GM21367 (cell line): ENCODE measurements at regions not wholly inside any gene's neighbourhood (a gene's known extent, or its start where the extent isn't known, plus 50 kb on each side); places are given as distances from the start of the nearest gene placed in this dataset.

ENCODE experiments used
- ATAC-seq: cut with Tn5 transposase; IDR thresholded peaks from one replicate; pipeline ENCODE4 v1.9.1; 2021; ENCODE audit not compliant: unreplicated experiment

DNA sequence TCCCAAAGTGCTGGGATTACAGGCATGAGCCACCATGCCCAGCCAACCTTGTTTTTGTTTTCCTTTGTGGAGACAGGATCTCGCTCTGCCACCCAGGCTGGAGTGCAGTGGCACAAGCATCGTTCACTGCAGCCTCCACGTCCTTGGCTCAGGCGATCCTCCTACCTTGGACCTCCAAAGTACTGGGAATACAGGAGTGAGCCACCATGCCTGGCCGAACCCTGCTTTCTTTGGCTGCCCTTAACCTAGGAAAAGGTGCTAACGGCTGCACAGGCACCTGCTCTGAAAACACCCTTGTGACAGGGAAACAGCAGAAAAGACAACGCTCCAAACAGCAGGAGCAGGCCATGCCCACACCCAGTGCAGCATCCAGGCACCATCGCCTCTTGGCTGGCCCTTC lies 71.9 kb downstream of the OAT start:
- no peak for ATAC-seq

DNA sequence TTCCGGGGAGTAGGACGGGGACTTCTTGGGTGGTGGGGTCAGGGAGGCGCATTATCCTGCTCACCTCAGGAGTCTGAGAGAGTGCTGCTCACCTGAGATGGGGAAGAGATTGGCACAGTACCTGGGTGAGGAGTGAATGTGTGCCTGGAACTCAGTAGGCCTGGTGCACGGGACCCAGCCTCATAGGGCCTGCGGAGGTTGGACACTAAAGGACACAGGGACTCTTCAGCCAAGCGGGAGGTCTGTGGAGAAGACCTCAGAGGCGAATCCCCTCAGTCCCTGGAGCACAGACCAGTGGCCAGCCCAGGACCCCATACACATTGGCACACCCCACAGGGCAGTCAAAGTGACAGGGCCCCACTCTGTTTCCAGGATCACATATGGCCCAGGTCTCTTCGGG lies 73.2 kb downstream of the OAT start:
- no peak for ATAC-seq

DNA sequence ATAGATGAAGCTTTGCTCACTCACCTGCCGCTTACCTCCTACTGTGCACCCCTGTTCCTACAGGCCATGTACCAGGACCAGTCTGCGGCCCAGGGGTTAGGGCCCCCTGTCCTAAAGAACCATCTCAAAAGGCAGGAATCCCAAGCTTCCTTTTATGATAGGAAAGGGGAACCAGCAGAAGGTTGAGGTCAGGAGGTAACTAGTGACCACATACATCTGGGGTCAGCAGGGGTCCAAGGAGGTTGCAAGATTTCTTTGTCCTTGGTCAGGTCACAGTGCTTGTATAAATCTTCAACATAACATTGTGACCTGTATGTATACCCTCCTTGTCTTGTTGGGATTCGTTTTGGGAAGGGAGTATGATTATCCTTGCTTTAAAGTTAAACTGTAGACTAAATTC lies 73.8 kb downstream of the OAT start:
- ATAC-seq: no peak

DNA sequence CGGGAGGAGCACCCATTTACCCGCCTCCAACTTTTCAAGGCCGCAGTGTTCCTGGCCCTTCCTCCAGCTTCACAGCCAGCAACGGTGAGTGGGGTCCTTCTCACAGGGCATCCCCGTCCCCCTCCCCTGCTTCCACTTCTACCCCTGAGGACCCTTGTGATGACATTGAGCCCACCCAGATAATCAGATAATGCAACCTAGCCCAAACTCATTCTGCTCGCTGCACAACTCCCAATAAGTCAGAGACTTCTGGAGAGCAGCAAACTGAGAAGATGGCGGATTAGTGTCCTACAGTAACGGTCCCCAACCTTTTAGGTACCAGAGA lies 74.5 kb downstream of the OAT start:
- no peak for ATAC-seq

DNA sequence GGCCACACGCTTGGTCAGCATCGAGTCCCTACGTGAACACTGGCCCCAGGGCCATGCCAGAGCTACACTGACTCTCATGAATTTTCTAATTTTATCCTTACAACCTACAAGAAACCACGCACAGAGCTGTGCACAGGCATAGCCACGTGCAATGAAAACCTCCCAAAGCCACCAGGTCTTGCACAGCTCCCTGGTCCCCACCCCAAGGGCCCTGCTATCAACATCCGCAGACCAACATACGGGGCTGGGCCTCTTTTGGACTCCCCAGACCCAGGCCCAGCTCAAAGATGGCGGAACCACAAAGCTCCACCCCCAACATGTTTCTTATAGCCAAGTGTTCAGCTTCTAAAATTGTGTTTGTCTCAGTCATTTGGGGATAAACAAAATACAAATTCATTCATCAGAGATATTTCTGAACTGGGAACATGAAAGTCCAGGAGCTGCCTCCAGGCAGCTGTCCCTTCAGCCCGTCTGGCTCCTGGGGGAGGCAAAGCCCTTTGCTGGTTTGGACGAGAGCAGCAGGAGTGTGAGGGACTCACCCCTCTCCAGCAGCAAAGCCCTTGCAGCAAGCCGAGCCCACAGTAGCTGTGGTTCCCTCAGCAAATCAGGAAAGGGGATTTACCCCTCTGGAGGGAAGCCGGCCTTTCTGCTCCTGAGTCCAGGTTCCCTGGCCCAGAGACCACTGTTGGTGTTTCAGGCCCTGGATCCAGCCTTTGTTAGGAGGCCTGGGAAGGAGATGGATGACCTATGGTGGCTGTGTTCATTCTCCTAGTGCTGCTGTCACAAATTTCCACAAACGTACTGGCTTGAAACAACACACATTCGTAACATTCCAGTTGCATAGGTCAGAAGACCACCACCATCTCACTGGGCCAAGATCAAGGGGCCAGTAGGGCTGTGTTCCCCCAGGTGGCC lies 75.1 kb downstream of the OAT start:
- ATAC-seq: no peak

DNA sequence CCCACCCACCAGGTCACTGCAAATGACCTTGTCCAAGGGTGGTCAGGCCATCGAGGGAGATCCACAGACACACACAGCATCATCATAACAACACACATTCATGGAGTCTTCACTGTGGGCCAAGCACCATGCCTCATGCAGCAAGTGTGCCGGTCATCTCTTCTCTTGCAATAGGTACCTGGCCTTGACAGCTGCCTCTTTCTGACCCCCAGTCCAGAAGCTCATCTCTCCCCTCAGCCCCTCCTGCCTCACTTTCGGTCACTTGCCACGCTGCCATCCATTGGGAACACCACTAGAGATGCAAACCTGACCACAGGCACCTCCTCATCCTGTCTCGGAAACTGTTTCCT lies 75.9 kb downstream of the OAT start:
- ATAC-seq: no peak

DNA sequence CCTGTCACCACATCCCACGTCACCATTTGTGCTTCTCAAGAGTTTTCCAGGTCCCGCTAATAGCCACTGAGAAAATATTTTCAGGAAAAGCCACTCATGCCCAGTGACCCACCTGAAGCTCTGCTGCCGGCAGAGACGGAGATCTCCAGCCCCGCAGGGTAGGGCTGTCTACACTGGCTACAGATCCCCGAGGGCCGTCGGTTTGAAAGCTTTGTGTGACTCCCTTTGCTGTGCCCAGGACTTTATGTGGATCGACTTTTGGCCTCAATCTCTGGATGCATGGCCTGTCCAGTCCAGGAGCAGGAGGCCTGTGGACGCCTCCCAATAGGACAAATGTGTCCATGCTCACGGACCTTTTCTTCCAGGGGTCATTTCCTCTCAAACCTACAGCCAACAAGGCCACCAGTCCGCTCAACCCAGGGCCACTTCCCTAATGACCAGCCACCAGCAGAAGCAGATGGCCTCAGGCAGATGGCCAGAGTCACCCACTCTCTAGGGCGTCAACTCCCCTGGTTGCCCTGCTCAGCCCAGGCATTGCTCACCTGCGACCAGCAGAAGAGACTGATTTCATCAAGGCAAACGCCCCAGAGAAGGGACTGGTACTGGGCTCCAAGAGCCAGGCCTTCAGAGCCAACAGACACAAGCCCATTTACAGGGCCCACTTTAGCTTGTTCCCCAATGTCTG lies 76.4 kb downstream of the OAT start:
- no peak for ATAC-seq

DNA sequence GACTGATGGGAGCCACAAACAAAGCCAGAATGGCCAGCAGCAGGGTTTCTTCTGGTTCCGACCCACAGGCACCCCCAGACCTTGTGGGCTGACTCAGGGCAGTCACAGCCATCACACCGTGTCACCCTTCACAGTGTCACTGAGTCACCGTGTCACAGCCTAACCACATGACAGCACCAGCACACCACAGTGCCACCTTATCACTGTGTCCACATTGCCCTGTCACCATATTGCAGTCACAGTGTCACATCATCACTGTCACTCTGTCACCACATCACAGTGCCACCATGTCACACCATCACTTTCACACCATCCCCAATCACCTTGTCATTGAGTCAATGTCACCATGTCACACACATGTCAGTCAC lies 77.0 kb downstream of the OAT start:
- no peak for ATAC-seq

DNA sequence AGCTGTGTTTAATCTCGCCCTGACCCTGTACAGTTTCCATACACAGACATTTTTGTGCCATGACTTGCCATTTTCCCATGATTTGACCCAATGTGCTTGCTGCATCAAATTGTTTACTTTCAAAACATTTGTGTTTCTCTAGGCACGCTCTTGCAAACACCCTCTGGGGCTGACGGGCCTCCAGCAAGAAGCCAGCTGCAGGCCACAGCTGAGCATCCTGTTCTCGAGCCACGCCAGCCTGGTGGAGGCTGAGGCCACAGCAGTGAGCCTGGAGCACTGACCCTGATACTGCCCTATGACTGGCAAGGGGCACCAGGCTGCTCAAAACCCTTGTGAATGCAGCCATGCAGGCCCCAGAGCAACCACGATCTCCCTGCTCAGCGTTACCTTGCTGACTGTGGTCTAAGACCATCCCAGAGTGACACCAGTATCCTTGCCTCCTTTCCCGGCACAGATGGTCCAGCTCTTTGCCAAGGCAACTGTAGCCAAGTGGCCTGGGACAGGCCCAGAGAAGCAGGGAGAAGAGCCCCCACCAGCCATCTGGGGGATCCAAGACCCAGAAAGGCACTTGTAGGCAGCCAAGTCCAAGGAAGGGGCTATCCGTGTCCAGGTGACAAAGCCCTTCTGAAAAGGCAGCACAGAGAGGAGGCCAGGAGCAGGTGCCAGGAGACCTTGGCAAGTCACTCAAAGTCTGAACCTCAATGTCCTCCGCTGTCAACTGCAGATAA lies 78.5 kb downstream of the OAT start:
- no peak for ATAC-seq

DNA sequence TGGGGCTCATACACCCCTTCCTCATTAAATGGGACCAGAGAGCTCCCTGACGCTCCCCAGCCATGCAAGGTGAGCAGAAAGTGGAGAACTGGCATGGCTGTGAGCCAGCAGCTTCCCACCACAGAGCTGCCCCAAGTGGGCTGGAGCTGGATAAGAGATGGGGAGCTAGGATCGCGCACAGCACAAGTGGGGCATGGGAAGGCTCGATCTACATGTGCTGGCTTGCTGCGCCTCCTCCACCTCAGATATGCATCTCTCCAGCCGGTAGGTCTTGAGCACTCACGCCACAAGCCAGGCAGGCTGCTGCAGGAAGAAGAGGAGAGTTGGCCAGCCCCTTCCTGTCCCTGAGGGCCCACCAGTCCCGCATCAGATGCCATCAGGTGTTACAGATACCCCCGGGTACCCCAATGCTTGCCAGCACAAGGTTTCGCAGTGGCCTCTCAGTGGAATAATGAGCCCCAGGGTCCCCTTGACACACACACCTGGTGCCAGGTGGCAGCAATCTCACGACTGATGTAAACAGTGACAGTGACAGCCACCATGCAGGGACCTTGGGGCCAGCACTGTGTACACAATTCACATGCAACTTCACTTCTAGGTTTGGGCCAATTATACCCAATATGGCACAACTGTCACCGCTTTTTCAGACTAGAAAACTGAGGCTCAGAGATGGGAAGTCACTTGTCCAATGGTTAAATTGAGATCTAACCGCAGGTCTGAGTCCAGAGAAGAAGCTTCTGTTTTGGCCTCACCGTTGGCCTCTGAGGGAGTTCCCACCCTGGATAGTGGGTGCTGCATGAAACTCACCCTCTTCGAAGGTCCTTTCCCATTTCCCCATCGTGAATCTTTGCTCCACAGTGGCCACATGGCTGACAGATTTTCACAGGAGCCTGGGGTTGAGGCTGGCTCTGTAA lies 79.3 kb downstream of the OAT start:
- ATAC-seq: no peak

DNA sequence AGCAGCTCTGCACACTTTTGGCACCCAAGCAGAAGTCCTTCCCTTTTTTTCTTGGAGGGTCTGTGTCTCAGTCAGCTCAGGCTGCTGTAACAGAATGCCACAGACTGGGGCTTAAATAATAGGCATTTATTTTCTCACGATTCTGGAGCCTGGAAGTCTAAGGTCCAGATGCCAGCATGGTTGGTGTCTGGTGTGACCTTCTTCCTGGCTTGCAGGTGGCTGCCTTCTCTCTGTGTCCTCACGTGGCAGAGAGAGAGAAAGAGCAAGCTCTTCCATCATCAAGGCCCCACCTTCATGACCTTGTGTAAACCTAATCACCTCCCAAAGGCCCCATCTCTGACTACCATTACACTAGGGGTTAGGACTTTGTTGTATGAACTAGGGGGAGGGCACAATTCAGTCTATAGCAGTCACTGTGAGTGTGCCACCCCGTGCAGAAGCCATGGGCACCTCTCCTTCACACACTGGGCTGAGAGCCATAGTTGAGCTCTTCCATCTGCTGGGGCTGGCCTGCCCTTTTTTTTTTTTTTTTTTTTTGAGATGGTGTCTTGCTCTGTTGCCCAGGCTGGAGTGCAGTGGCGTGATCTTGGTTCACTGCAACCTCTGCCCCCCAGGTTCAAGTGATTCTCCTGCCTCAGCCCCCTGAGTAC lies 80.3 kb downstream of the OAT start:
- ATAC-seq: no peak

DNA sequence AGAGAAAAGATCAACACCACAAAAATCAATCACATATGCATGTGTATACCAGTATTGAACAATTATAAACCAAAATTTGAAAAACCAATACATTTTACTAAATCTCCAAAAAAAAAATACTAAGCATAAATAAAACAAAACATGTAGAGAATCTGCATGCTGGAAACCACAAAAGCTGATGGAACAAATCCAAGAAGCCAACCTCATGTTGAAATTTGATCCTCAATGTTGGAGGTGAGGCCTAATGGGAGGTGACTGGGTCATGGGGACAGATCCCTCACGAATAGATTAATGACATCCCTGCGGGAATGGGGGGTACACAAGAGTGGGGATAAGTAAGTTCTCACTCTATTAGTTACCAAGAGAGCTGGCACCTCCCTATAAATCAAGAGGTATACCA lies 82.5 kb downstream of the OAT start:
- ATAC-seq: no peak

DNA sequence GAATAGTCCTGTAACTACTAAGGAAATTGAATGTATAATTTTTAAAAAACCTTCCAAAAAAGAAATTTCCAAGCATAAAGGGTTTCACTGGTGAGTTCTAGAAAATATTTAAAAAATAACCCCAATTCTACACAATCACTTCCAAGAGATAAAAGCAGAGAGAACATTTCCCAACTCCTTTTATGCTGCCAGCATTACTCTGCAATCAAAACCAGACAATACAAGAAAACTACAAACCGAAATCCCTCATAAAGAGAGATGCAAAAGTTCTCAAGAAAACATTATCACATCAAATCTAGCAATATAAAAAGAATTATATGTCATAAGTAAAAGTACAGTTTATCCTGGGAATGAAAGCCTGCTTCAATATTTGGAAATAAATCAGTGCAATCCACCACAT lies 84.8 kb downstream of the OAT start:
- ATAC-seq: no peak

DNA sequence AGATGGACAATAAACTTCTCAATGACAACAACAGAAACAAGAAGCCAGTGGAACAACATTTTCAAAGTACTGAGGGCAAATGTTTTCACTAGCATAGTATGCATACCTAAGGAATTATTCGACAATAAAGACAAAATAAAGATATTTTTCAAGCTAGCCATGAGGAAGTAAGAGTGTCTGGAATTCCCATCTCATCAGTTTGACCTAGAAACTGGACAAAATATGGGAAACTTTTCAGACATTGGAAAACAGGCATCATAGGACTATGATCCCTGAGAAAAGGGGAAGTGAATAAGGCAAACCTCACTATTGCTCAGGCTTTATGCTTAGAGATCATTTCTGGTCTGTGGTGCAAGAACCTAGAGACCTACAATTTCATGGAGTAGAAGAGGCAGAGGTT lies 86.3 kb downstream of the OAT start:
- ATAC-seq: no peak

DNA sequence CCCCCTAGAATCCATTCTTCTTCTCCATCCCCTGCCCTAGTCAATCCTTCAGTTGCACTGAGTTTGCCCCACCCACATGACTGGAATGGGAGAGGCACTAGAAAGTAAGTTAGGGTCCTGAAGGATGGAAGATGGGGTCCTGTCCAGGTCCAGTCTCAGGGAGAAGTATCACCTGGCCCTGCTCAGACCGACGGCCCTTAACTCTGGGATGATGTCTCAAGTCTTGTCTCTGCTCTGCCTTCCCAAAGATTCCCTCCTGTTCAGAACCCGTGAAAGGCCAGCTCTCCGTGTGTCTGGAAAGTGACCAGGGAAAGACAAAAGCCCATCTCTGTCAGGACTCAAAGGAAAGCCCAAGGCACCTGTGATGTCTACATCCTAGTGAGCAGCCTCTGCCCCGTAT lies 88.8 kb downstream of the OAT start:
- no peak for ATAC-seq

DNA sequence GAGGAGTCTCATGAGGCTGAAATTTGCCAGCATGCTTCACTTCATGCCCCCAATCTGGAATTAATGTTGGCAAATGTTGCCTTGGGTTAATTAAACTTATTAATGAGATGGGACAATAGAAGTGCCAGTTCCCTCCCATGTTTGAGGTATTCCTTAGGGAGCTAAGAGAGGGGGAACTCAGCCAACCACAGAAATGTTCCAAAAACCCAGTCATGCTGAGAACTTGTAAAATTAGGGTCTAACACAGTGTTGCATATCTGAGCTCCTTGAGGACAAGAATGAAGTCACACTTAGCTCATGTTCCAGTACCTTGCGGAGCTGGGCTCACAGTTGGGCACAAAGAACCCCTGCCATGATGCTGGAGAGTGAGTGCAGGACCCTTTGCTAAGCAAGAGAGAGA lies 89.4 kb downstream of the OAT start:
- no peak for ATAC-seq

DNA sequence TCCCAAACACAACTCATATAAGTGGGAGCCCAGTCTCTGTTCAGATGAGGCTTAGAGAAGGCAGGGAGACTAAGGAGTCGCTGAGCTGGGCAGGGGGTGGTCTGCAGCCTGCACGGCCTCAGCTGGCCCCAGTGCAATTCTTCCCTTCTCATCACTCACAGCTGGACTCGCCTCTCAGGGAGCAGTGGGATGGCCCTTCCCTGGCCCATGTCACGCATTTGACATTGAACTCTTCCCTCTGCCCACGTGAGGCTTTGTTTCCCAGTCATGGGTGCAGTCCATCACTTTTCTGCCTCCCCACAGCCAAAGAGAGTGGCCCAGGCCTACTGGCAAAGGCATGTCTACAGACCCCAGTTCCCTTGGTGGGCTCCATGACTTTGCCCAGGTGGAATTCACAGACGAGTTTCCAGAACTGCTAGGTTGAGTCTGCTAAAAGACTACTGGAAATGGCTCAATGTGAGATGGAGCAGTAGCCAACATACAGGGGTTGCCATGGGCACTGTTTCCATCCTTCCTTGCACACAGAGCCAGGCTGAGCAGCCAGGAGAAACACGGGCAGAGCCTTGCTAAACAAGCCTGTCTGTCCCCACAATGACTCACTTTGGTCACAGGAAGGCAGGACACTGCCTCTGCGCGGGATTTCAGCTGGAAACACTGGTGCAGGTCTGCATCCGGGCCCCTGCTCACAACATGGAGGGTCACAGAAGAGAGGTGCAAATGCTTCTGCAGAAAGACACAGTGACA lies 90.1 kb downstream of the OAT start:
- ATAC-seq: no peak

DNA sequence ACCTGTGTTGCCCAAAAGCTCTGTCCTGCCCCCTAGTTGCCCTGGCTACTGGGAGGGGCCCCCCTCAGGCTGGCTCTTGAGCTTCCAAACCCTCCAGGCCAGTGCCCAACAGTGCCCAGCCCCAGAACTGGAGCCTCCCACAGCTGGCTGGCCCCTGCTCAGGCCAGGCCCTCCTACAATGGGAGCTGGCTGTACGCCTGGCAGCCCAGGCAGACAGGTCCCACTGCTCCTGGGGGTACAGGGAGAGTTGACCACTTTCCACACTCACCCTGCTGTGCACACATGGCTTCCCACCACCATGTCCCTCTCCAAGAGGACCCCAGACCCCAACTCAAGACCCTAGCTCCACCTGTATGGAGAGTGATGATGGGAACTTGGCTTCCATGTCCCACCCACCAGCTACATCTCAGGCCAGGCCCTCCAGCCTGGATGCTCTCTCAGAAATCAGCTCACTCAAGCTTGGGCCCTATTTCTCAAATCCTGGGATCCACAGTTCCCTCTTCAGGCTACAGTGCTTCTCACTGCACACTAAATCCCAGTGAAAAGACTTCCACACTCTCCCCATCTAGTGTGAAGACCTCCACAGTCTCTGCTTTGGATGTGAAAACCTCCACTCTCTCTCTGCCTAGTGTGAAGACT lies 92.6 kb downstream of the OAT start:
- no peak for ATAC-seq

DNA sequence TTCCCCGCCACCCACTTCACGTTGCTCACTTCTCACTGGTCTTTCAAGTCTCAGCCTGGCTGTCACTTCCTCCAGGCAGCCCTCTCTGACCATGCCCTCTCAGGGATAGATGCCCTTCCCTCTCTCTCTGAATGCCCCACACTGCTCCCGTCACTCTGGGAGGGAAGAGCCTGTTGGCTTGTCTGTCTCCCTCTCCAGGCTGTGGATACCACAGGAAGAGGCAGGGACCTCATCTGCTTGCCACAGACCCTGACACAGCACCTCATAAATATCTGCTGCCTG lies 93.1 kb downstream of the OAT start:
- ATAC-seq: no peak
